HG03066 (cell line): ENCODE measurements at regions not wholly inside any gene's neighbourhood (a gene's known extent, or its start where the extent isn't known, plus 50 kb on each side); places are given as distances from the start of the nearest gene placed in this dataset.
"Not testable (repeated sequence)": the region's sequence is repeated elsewhere in the genome, so short reads cannot be mapped to it uniquely, and the experiment has no call there.

Experiments used
- ATAC-seq: cut with Tn5 transposase; IDR thresholded peaks from one replicate; pipeline ENCODE4 v1.9.1; 2021; ENCODE audit warnings: low read depth; ENCODE audit not compliant: unreplicated experiment

DNA sequence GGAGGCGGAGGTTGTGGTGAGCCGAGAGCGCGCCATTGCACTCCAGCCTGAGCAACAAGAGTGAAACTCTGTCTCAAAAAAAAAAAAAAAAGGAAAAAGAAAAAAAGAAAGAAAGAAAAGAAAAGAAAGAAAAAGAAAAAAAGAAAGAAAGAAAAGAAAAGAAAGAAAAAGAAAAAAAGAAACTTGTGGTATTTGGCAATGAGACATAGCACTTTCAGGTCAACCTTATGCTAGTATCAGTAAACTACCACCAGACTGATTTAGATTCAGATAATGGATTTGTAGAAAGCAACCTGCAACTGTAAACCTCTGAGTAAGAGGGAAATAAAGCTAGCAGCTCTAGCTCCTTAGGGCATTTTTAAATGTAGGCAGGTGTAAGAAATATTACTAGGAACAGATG is 144.0 kb upstream of the ZNF608 start:
- not testable (repeated sequence) for ATAC-seq

DNA sequence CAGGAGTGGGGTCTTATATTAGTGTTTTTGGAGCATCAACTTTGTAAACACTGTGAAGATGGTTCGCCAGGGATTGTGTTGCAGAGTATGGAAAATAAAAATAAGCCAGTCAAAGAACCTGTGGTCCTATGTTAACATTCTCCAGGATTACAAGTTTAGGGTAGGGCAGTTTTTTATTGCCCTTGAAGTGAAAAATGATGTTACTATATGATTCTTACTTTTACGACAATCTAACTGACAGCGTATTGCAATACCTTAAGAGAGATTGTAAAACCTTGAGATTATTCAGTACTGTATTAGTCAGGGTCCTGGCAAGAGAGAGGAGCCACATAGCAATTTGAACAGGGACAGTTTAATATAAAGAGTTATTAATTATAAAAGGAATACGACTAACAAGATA is 144.7 kb upstream of the ZNF608 start:
- ATAC-seq = no peak

DNA sequence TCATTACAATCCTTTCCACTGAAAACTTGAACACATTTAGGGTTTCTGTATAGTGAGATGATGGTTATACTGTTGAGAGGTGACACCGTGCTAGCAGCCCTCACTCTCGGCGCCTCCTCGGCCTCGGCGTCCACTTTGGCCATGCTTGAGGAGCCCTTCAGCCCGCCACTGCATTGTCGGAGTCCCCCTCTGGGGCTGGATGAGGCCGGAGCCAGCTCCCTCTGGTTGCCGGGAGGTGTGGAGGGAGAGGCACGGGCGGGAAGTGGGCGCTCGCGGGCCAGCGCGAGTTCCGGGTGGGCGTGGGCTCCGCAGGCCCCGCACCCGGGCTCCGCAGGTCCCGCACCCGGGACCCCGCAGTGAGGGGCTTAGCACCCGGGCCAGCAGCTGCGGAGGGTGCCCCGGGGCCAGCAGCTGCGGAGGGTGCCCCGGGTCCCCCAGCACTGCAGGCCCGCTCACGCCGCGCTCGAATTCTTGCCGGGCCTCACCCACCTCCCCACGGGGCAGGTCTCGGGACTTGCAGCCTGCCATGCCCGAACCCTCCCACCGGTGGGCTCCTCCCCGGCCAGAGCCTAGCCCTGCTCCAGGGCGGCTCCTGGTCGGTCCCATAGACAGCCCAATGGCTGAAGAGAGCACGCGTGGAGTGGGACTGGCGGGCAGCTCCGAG is 145.9 kb upstream of the ZNF608 start:
- ATAC-seq = no peak

DNA sequence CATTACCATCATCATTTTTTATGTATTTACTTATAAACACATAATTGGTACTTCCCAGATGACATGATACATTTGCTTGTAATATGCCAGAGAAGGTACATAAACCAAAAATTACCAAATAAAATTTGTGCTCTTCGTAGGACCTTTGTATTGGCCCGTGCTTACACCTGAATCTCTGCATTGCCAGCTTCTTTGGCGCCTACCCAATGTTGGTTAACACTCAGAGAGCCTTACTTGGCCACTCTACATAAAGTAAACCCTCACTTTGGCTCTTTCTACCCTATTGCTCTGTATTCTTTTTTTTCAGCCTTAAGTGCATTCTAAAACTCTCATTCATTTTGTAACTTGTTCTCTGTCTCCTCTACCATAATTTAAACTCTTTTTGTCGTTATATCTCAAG is 148.1 kb upstream of the ZNF608 start:
- ATAC-seq = no peak

DNA sequence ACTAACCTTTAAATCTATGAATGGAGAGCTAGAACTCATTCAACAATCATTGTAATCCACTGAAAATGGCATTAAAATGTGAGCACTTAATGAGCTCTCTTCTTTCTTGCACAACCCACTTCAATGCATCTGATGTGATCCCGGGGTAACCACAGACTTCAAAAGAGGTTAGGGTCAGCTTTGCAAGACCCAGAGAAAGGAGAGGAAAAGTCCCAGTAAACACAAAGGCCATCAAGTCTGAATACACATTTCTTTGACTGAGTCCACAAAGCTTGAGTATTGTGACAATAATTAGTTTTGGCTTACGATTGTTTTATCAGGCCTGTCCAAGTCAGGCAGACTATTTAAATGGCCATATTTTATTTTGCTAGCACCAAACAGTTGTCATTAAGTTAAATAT is 148.8 kb upstream of the ZNF608 start:
- ATAC-seq = no peak

DNA sequence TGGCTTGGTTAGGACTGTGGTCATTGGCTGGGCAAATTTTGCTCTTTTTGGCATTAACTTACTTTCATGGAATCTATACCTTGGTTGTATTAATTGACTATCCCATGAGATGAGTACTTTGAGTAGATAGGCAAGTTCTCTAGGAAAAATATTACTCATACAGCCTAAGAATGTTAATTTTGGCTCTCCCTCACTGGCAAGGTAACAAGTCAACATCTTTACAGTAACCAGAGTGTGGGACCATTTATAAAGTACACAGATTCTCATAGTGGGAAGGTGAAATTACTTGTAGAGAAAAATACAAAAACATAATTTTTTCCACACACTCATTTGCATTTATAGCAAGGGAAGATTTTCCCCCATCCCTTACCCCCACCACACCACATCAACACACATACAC is 154.6 kb upstream of the ZNF608 start:
- no peak for ATAC-seq

DNA sequence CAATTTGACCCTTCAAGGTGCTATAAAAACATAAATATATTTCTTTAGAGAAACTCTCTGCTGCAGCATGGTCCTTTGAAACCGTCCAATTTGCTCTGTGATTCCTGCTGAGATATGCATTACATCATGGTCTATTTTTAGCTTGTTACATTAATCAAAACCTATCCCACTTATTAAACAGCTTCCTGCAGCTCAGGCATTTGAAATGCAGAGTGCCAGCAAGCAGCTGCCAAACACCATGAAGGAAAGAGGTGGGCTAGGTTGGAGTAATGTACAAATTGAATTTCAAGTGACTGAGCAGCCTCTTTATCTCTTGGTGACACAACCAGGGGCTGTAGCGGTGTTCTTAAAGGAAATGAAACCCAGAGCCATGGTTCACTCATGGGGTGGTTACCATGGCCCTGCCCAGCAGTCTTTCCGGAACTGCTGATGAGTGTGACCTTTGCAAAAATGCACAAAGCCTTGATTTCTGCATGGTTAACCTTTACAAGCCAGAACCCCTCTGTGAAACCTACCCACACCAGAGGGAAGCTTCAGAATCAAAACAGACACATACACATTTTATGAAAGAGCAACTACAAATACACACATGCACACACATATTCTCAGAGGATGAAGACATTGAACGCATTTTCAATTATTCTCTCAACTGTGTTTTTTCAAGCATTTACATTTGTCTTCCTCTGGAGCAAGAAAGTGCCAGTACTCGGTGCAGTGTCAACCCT is 155.8 kb upstream of the ZNF608 start:
- ATAC-seq = peak; percentile 100

DNA sequence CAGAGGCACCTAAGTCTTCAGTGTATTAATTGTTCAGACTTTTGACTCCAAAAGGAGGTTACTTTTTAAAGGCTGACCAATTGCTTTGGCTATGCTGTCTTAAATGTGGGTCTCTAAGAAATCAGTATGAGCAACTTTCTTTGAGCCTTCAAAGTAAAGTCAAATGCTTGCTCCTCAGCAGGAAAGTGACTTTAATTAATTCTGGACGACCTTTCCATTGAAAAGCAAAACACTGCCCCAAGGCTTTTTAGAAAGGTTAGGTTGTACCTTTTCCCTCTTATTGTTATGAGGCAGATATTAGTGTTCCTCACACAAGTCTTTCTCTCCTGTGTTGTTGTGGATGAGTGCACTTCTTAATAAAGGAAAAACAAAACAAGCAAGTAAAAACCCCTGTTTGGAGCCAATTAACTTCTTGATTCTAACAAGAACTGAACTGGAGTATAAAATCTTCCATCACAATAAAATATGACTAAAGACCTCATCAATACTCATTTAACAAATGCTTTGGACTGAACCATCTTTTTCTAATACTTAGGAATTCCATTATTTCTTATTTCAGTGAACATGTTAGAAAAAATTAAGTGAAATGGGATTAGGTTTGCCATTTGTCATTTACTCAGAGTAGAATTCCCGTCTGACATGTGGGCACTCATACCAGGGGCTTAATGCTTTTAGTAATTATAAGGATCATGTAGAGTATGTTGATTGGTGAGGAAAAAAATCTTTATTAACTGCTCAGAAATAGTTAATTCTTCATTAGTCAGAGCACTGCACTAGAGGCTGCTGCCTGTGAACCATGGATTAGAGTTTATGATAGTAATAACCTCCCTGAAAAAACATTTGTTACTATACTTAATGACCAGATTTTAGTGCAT is 159.1 kb upstream of the ZNF608 start:
- no peak for ATAC-seq

DNA sequence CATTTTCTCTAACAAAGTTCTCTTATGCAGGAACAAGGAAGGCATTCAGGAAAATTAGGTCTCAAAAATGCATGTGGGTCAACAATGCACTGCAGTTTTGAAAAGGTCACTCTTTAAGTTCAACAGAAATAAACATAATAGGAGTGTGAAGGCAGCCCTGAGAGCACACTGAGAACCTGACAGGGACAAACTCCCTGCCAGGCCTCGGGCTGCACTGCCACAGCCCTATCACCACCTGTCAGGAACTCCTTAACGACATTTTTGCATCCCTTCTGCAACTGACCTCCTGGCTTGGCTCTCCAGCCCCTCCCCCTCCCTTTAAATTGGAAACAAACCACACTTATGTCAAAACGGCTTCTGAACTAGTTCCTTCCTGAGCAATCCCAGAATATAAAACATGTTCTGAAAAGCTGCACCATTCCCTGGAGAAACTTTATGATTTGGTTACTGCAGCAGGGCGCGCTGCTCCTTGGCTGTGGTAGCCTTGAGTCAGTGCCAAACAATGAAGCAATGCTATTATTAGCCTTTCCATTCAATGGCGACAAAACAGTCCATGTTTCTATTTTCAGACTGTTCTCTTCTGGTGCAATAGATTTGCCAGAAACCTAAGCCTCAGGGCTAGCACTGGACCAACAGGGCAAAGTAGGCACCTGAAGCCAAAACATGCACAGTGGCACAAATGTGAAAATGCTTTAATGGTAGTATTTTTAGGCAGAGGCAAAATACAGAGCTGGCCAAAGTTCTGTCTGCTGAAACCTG is 160.1 kb upstream of the ZNF608 start:
- ATAC-seq = no peak

DNA sequence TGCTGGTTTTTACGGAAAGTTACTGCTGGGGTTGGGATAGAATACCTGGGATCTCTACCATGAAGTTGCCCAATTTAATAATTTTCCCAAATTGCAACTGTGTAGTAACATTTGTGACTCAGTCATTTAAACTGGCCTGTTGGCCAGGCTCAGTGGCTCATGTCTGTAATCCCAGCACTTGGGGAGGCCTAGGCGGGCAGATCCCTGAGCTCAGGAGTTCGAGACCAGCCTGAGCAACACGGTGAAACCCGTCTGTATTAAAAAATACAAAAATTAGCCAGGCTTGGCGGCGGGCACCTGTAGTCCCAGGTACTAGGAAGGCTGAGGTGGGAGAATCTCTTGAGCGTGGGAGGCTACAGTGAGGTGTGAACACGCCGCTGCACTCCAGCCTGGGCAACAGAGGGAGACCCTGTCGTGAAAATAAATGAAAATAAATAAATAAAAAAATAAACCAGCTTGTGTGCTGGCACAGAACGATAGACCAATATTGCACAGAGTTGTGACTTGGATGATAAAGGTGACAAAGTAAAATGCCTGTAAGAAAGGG is 160.7 kb upstream of the ZNF608 start:
- ATAC-seq = no peak

DNA sequence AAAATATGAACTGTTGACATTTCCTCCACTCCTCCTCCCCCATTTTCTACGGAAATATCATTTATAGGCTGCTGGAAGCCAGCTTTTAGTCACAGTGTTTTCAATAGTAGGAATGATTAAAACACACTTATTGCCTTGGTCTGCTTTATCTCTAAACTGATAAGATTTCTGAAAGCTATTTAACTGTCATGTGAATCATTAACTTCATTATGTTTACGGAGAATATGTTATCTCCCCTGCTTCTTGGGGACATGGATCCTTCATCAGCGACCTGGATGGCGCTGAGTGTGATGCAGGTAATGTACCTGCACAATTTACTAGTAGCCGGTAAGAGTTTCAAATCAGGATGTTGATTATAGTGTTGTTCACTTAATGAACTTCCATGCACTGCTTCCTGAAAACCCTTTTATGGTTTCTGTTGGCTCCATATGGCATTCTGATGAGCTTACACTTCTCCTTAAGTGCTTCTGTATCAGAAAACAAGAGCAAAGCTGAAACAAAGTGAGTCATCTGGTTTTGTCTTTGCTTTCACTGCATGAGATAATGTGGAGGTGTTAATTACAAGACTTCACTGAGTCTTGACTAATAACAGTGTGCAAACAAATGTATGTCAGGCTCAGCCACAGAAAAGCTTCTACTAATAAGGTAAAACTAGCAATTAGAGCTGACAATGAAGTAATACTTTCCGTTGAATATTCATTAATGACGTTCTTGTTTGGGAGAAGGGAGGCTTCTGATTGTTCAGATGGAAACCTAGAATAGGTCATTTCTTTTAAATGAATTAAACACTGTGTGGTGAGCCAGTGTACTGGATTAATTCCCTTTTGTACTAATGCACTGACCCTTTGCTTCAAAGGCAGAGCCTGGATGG is 162.4 kb upstream of the ZNF608 start:
- peak; percentile 59 for ATAC-seq

DNA sequence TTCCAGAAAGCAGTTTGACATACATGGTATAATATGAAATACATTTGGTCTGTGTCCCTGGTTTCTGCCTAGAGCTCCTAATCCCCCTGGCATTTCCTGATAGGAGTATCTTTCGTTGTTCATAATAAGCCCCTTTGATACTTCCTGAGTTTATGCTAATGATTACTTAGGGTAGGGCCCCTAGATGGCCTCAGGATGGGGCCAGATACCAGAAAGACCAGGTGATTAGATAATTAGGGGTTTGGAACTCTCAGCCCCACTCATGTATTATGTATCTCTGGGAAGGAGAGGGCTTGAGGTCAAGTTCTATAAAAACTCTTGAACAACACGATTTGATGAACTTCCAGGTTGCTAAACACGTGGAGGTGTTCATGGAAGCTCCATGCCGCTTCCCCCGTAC is 163.3 kb upstream of the ZNF608 start:
- no peak for ATAC-seq

DNA sequence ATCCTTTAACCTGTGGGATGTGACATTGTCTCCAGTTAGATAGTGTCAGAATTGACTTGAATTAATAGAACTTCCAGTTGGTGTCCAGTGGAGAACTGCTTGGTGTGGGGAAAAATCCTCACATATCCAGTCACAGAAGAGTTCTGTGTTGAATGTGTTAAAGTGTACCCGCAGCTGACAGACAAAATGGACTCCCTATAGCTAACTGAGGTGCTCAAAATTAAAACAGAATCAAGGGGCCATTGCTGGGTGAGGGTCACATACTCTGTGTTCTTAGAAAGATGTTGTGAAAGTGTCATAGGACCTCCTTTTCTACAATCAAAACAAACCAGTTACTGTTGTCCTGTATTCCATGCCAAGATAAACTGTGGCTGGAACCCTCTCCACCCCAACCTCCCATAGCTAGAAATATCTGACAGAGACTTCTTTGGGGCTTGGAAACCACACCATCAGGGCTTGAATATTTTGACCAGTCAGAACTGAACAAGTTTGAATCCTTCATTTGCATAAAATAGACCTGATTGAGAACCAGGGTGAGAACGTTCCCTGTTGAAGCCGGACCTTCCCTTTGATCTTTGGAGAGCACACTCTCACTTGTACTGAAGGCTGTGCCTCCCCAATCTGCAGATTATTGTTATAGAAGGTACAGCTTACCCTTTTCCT is 164.0 kb upstream of the ZNF608 start:
- no peak for ATAC-seq

DNA sequence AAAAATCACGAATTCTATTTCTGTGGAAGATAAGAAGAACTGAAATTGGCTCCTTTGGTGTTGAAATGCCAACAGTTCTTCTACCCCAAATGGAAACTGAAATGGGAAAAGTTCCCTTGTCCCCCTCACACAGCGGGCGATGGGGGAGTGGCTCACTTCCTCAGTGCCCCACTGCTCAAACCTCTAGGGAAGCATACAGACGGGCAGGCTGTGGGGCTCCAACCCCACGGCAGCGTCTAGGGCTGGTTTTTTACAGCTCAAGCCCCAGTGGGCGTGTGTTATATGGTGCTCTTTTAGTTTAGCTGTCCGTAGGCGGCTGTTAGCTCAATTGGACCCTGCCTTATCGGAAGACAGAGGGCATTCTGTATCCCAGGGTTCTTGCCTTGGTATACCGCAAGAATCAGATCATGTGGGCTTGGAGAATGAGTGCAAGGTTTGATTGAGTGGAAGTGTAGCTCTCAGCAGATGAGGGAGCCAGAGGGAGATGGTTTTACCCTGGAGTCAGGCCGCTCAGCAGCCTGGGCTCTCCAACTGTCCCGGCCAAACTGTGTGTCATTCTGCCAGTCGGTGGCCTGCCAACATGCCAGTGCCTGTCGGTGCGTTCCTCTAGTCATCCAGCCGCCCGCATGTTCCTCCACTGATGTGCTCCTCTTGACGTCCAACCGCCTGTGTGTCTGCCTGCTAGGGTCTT is 166.3 kb upstream of the ZNF608 start:
- no peak for ATAC-seq

DNA sequence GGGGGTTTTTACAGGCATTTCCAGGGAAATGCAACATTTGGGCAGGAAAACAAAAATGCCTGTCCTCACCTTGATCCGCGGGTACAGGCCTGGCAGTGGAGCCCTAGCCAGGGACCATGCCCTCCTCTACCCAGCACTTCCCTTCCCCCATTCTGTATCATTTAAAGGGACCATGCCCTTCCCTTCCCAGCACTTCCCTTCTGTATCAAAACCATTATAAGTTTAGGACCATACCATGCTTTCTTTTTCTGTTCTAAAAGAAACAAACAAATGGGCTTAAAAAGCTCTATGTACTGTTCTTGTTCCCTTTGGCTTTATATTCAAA is 166.9 kb upstream of the ZNF608 start:
- no peak for ATAC-seq

DNA sequence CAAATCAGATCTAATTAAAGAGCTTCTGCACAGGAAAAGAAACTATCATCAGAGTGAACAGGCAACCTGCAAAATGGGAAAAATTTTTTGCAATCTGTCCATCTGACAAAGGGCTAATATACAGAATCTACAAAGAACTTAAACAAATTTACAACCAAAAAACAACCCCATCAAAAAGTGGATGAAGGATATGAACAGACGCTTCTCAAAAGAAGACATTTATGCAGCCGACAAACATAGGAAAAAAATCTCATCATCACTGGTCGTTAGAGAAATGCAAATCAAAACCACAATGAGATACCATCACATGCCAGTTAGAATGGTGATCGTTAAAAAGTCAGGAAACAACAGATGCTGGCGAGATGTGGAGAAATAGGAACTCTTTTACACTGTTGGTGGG is 169.9 kb upstream of the ZNF608 start:
- not testable (repeated sequence) for ATAC-seq

DNA sequence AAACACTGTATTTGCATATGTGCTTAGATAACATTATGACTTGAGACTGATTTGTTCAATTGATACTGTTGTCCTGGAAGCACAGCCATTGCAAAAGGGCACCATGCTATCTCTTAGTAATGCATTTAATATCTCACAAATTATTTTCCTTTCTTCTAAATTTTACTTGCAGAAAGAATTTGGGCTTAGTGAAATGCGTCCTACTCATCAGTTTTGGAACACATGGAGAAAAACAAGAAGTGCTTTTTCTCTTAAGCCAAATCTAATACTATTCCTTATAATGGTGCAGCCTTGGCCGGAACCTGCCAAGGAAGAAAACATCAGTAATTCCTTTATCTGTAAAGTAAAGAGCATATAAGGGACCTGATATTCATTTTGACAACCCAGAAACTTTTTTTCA is 172.2 kb upstream of the ZNF608 start:
- ATAC-seq = no peak

DNA sequence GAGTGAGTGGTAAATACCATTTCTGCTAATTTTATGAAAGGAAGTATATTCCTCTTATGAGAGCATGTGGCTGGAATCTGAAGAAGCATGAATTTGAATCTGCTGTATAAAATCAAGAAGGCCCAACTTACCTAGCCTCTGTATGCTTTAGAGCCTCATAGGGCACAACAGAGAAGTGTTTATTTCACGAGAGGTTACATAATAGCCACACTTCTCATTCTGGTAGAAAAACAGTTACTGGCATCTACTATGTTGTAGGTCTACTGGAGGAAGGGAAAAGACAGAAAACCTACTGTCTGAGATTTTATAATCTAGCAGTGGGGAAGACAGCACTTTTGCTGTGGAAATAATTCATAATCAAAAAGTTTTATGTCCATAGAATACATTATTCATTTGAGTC is 172.6 kb upstream of the ZNF608 start:
- no peak for ATAC-seq
